ENCODE measurements at regions not wholly inside any gene's neighbourhood (a gene's known extent, or its start where the extent isn't known, plus 50 kb on each side); places are given as distances from the start of the nearest gene placed in this dataset.

- intact Hi-C loops (cut with micrococcal nuclease) = no loop called here
- ChIA-PET CTCF (no interaction called here), POLR2A (interaction anchor here (1.7 kb wide), 1 partner anchor 129 kb away, joined by 7 read pairs; the partner anchor contains the start of gene STX18)
- Mint-ChIP-seq H3K4me1 (ENCODE audit: insufficient read depth, unreplicated experiment) (no peaks in the 10 kb centered on the region), H3K27me3 (ENCODE audit: insufficient read depth, unreplicated experiment) (no peaks in the 10 kb centered on the region), H3K36me3 (ENCODE audit: insufficient read depth, unreplicated experiment) (no peaks in the 10 kb centered on the region), H3K9me3 (ENCODE audit: unreplicated experiment) (no peaks in the 10 kb centered on the region), H3K4me3 (ENCODE audit: unreplicated experiment) (no peak overlapping the region), H3K27ac (ENCODE audit: low read depth, unreplicated experiment) (no peak overlapping the region)
- BruUV-seq (replicated peaks) = no TSS peak
- TF ChIP-seq CTCF (IDR thresholded peaks at IDR 0.05; ENCODE audit: unreplicated experiment) = no peak
- DNase-seq (ENCODE audit: unreplicated experiment) = peak; percentile 32
Measured at GRCh38 chr4:4670869-4671268, 129.0 kb upstream of the STX18 start.

- ChIA-PET CTCF (interaction anchor here (0.6 to 1.1 kb wide), 3 partner anchors 11 to 1231 kb away, joined by 3 to 5 read pairs (median 3); no protein-coding TSS in a partner anchor), POLR2A (interaction anchor here (0.8 kb wide), 1 partner anchor 16 kb away, joined by 3 read pairs; no protein-coding TSS in a partner anchor)
- no peaks in the 10 kb centered on the region for H3K36me3 Mint-ChIP-seq (ENCODE audit: insufficient read depth, unreplicated experiment)
- no peaks in the 10 kb centered on the region for H3K9me3 Mint-ChIP-seq (ENCODE audit: unreplicated experiment)
- no peak for TF ChIP-seq CTCF (IDR thresholded peaks at IDR 0.05; ENCODE audit: unreplicated experiment)
- no peaks in the 10 kb centered on the region for H3K27me3 Mint-ChIP-seq (ENCODE audit: insufficient read depth, unreplicated experiment)
- H3K4me1 Mint-ChIP-seq (ENCODE audit: insufficient read depth, unreplicated experiment) = no peaks in the 10 kb centered on the region
- H3K4me3 Mint-ChIP-seq (ENCODE audit: unreplicated experiment) = no peak overlapping the region
- intact Hi-C loops (cut with micrococcal nuclease) = no loop called here
- DNase-seq (ENCODE audit: unreplicated experiment) = no peak
- no TSS peak for BruUV-seq (replicated peaks)
- H3K27ac Mint-ChIP-seq (ENCODE audit: low read depth, unreplicated experiment) = no peak overlapping the region
Measured at GRCh38 chr4:4668355-4669210, 126.7 kb upstream of the STX18 start.

GRCh38 chr4:4667622-4668081 is 125.8 kb upstream of the STX18 start:
- H3K4me3 Mint-ChIP-seq (ENCODE audit: unreplicated experiment) = no peak overlapping the region
- TF ChIP-seq CTCF (IDR thresholded peaks at IDR 0.05; ENCODE audit: unreplicated experiment) = no peak
- CTCF ChIA-PET = no interaction called here
- POLR2A ChIA-PET = no interaction called here
- intact Hi-C loops (cut with micrococcal nuclease) = no loop called here
- no peaks in the 10 kb centered on the region for H3K36me3 Mint-ChIP-seq (ENCODE audit: insufficient read depth, unreplicated experiment)
- no peak overlapping the region for H3K27ac Mint-ChIP-seq (ENCODE audit: low read depth, unreplicated experiment)
- no TSS peak for BruUV-seq (replicated peaks)
- H3K9me3 Mint-ChIP-seq (ENCODE audit: unreplicated experiment) = no peaks in the 10 kb centered on the region
- no peaks in the 10 kb centered on the region for H3K27me3 Mint-ChIP-seq (ENCODE audit: insufficient read depth, unreplicated experiment)
- DNase-seq (ENCODE audit: unreplicated experiment) = no peak
- H3K4me1 Mint-ChIP-seq (ENCODE audit: insufficient read depth, unreplicated experiment) = peaks cover 6% of the 10 kb centered on the region

GRCh38 chr4:4666693-4667621 is 125.1 kb upstream of the STX18 start:
- H3K4me3 Mint-ChIP-seq (ENCODE audit: unreplicated experiment) = no peak overlapping the region
- no peak for TF ChIP-seq CTCF (IDR thresholded peaks at IDR 0.05; ENCODE audit: unreplicated experiment)

More at GRCh38 chr4:4666693-4667621, 125.1 kb upstream of the STX18 start:
- H3K27ac Mint-ChIP-seq (ENCODE audit: low read depth, unreplicated experiment) = no peak overlapping the region
- no peak for DNase-seq (ENCODE audit: unreplicated experiment)
- CTCF ChIA-PET = no interaction called here
- H3K4me1 Mint-ChIP-seq (ENCODE audit: insufficient read depth, unreplicated experiment) = peaks cover 7% of the 10 kb centered on the region
- POLR2A ChIA-PET = interaction anchor here (0.7 kb wide), 1 partner anchor 1331 kb away, joined by 4 read pairs; no protein-coding TSS in a partner anchor
- H3K36me3 Mint-ChIP-seq (ENCODE audit: insufficient read depth, unreplicated experiment) = no peaks in the 10 kb centered on the region
- no TSS peak for BruUV-seq (replicated peaks)
- intact Hi-C loops (cut with micrococcal nuclease) = no loop called here
- no peaks in the 10 kb centered on the region for H3K9me3 Mint-ChIP-seq (ENCODE audit: unreplicated experiment)
- H3K27me3 Mint-ChIP-seq (ENCODE audit: insufficient read depth, unreplicated experiment) = no peaks in the 10 kb centered on the region

Measured in MCF 10A (cell line).